GDM1 (cell line): ENCODE measurements at regions not wholly inside any gene's neighbourhood (a gene's known extent, or its start where the extent isn't known, plus 50 kb on each side); places are given as distances from the start of the nearest gene placed in this dataset.
"Not testable (repeated sequence)": the region's sequence is repeated elsewhere in the genome, so short reads cannot be mapped to it uniquely, and the experiment has no call there.

ENCODE experiments used
- DNase-seq: peaks from one replicate; lab custom pipeline; 2025; lab: John Stamatoyannopoulos, UW

- DNase-seq, result no peak
Observed at GRCh38 chr12:70008944-70009343, 183.9 kb downstream of the MYRFL start.

DNA sequence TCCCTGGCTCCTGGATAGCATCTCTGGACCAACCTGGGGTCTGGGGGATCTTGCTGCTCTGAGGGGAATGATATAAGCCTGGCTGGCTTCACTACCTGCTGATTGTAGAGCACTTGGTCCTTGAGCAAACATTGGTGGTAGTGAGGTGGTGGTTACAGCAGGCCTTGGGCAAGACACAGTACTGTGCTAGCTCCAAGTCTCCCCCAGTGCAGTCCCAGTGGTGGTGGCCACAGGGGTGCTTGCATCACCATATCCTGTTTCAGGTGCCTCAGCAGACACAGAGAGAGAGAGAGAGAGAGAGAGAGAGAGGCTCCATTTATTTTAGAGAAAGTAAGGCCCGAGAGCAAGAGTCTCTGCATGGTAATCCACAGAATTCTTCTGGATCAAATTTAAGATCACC is 186.3 kb downstream of the MYRFL start:
- no peak for DNase-seq

GRCh38 chr12:70013016-70013415 is 188.0 kb downstream of the MYRFL start:
- DNase-seq, result not testable (repeated sequence)

GRCh38 chr12:70028515-70028914 is 203.5 kb downstream of the MYRFL start:
- DNase-seq, result no peak

GRCh38 chr12:70028918-70029317 is 203.9 kb downstream of the MYRFL start:
- no peak for DNase-seq

- DNase-seq, result no peak
Observed at GRCh38 chr12:70031046-70031445, 206.0 kb downstream of the MYRFL start.

DNA sequence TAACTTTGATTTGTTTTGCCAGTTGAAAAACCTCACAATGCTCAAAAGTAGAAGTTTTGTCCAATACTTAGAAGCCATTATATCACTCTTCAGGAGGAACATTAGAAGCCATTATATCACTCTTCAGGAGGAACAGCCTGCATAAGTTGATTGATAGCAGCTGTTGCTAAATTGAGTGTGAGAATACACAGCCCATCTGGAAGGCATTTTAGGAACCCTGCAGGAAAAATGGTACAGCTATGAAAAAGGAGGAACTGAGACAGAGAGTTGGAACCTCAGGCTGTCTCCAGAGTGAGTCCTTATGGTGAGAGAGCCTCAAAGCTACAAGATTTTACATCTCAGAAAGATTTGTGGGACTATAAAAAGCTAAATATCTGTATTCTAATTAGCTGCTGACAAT is 207.0 kb downstream of the MYRFL start:
- no peak for DNase-seq

GRCh38 chr12:70033310-70033709 is 208.3 kb downstream of the MYRFL start:
- no peak for DNase-seq

- DNase-seq, result no peak
Observed at GRCh38 chr12:70040141-70040540, 203.1 kb upstream of the CNOT2 start.

- no peak for DNase-seq
Observed at GRCh38 chr12:70042675-70043074, 200.6 kb upstream of the CNOT2 start.

GRCh38 chr12:70043490-70044138 is 199.6 kb upstream of the CNOT2 start:
- no peak for DNase-seq

GRCh38 chr12:70044167-70044566 is 199.1 kb upstream of the CNOT2 start:
- DNase-seq, result no peak

GRCh38 chr12:70045036-70045435 is 198.2 kb upstream of the CNOT2 start:
- DNase-seq, result no peak

DNA sequence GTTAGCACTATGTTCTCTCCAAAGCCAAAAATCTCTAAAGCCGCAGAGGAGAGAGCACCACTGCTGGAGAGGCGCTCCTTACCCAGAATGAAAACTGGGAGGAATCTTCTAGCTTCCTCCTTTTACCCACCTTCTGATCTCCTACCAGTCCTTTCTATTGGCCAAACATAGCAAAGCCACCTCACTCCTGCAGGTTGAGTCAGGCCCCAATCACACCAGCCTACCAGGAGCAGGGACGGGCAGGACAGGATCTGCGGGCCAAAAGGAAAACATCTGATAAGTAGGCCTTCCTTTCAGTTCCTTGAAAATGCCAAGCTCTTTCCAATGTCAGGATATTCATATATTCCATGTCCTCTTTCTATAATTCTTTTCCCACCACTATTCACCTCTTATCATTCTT is 197.7 kb upstream of the CNOT2 start:
- DNase-seq, result no peak

- no peak for DNase-seq
Observed at GRCh38 chr12:70048521-70049250, 194.5 kb upstream of the CNOT2 start.

GRCh38 chr12:70049596-70050360 is 193.5 kb upstream of the CNOT2 start:
- no peak for DNase-seq

- no peak for DNase-seq
Observed at GRCh38 chr12:70052476-70052875, 190.8 kb upstream of the CNOT2 start.

DNA sequence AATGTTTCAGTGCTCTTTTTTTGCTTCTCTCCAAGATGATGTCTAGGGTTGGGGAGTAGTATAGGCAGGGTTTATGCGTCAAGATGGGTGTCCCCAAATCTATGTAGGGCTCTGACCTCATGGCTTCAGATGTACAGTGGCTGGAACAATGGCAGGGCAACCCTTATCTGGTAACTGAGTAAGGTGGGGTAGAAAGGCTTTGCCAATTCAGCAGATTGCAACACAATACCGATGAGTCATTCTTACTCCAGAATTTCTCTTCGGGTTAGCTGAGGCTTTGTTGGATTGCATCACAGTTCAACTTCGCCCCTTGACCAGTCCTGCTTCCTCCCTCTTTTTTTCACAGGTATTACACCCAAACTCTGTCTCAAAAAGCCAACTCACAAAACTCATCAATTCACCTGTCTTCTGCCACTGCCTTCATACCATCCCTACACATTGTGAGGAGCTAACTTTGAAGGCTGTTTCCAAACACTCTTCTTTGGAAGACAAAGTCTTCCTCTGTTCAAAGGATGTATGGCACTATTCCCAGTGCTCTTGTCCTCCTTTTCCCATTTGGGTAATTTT is 190.2 kb upstream of the CNOT2 start:
- DNase-seq, result no peak

DNA sequence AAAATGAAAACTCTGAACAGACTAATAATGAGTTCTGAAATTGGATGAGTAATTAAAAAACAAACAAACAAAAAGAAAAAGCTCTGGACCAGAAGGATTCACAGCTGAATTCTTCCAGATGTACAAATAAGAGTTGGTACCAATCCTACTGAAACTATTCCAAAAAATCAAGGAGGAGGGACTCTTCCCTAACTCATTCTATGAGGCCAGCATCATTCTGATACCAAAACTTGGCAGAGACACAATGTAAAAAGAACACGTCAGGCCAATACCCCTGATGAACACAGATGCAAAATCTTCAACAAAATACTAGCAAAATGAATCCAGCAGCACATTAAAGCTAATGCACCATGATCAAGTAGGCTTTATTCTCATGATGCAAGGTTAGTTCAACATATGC is 183.9 kb upstream of the CNOT2 start:
- no peak for DNase-seq

DNA sequence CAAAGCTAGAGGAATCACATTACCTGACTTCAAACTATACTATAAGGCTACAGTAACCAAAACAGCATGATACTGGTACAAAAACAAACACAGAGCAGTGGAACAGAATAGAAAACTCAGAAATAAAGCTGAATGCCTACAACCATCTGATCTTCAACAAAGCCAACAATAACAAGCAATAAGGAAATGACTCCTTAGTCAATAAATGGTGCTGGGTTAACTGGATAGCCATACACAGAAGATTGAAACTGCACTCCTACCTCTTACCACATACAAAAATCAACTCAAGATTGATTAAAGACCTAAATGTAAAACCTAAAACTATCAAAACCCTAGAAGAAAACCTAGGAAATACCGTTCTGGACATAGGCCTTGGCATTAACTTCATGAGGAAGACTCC is 182.6 kb upstream of the CNOT2 start:
- no peak for DNase-seq

- DNase-seq, result no peak
Observed at GRCh38 chr12:70068743-70069142, 174.5 kb upstream of the CNOT2 start.

DNA sequence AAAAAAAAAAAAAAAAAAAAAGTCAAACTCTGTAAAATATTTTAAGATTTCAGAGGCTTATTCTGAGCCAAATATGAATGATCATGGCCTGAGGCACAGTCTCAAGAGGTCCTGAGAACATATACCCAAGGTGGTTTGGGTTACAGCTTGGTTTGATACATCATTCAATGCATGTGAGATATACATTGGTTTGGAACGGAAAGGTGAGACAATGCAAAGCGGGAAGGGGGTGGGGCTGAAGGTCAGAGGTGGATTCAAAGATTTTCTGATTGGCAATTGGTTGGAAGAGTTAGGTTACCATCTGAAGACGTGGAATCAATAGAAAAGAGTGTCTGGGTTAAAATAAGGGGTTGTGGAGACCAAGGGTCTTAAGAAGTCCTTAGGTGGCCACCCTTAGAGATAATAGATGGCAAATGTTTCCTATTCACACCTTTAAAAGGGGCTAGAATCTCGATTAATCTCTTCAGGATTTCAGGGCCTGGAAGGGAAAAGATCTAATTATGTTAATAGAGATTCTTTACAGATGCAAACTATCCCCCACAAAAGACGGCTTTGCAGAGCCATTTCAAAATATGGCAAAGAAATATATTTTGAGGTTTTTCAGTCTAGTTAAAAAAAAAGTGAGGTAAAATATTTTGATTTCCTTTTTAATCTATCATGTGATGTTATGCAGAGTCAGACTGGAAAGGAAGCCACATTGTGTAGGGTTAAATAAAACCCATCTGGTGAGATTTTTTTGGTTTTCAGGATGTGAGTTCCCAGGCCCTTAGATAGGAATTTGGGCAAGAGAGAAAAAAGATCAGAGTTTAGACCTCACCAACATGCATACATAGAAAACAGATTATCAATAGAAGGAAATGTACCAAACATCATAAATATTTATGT is 173.8 kb upstream of the CNOT2 start:
- no peak for DNase-seq
